NCI-H2029 (cell line): ENCODE measurements at regions not wholly inside any gene's neighbourhood (a gene's known extent, or its start where the extent isn't known, plus 50 kb on each side); places are given as distances from the start of the nearest gene placed in this dataset.

ENCODE experiments used
- DNase-seq: peaks from one replicate; lab custom pipeline; 2025; lab: John Stamatoyannopoulos, UW

DNA sequence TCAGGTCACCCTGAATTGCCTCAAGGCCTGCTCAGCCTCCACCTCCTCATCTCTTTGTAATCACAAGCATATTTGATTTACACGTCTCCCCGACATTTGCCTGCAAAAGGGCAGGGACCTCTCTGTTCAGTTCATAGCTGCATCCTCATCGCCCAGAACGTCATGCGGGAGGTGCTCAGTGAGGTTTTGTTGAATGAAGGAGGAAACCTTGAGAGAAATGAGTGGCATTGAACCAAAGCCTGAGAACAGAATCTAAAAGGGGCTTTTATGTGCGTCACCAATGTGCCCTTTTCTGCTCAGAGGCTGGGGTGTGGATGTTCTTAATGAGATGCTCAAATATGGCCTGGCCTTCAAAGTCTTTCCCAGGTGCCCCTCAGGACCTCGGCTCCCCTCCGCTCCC lies 50.0 kb upstream of the LHX5 start:
- no peak for DNase-seq
